Breast epithelium (tissue), 4 donors: ENCODE measurements at regions not wholly inside any gene's neighbourhood (a gene's known extent, or its start where the extent isn't known, plus 50 kb on each side); places are given as distances from the start of the nearest gene placed in this dataset.
"Not testable (repeated sequence)": the region's sequence is repeated elsewhere in the genome, so short reads cannot be mapped to it uniquely, and the experiment has no call there.

ENCODE experiments used
- DNase-seq, 2 donors: peaks; one replicate each; pipeline ENCODE4 v3.0.0-alpha.2; 2019; ENCODE audit warnings: low spot score in 2 of 2
- H3K27ac ChIP-seq, 2 donors: fragments of 200-600 bp; sonication (generic) in 1 of 2; one replicate each; pipeline ENCODE4 v1.5.1; 2016 to 2019; ENCODE audit warnings: mild to moderate bottlenecking in 1 of 2
- H3K27me3 ChIP-seq, 2 donors: fragments of 200-600 bp; sonication (generic) in 1 of 2; one replicate each; pipeline versions ENCODE4 v1.5.1 to v1.6.0; 2017 to 2019; ENCODE audit warnings: control low read depth in 1 of 2, mild to moderate bottlenecking in 1 of 2
- H3K36me3 ChIP-seq: fragments of 200-600 bp; one replicate; pipeline ENCODE4 v1.5.1; 2019
- H3K4me1 ChIP-seq, 2 donors: fragments of 200-600 bp; sonication (generic); one replicate each; pipeline ENCODE4 v1.5.1; 2016 to 2019; ENCODE audit warnings: control low read depth in 1 of 2
- H3K4me3 ChIP-seq, 3 donors: fragments of 200-600 bp; sonication (generic); 1 replicate in 2 of 3; 2 replicates in 1 of 3; pipeline ENCODE4 v1.5.1; 2016 to 2019; ENCODE audit warnings: mild to moderate bottlenecking in 3 of 3, moderate library complexity in 2 of 3
- H3K9me3 ChIP-seq, 2 donors: fragments of 200-600 bp; sonication (generic) in 1 of 2; one replicate each; pipeline ENCODE4 v1.5.1; 2016 to 2019; ENCODE audit warnings: control low read depth in 1 of 2
- CTCF ChIP-seq, 3 donors: fragments of 450-650 bp; IDR thresholded peaks; one replicate each; pipeline ENCODE4 v1.5.1; 2016 to 2017; ENCODE audit warnings: antibody characterized with exemption in 3 of 3, mild to moderate bottlenecking in 3 of 3, moderate library complexity in 3 of 3
- POLR2A ChIP-seq: fragments of 450-650 bp; IDR thresholded peaks from one replicate; pipeline ENCODE4 v1.6.1; 2016; ENCODE audit warnings: antibody characterized with exemption, mild to moderate bottlenecking, moderate library complexity
- POLR2AphosphoS5 ChIP-seq, 3 donors: sonication (generic); formaldehyde crosslinking; IDR thresholded peaks; one replicate each; pipeline ENCODE4 v1.6.1; 2017; ENCODE audit warnings: antibody characterized with exemption in 3 of 3
- intact Hi-C: fragments of 100-400 bp; cut with DNase I; formaldehyde crosslinking; loops from one replicate; pipeline ENCODE4 v1.15.1; 2023; ENCODE audit warnings: low total_unique reads

GRCh38 chr4:124817531-124817930, 105.0 kb upstream of the ANKRD50 start:
- Histone ChIP-seq H3K36me3 (no peaks in the 10 kb centered on the region), H3K4me1 (no peaks in the 10 kb centered on the region), H3K27me3 (no peaks in the 10 kb centered on the region), H3K9me3 (peaks cover 0 to 6% of the 10 kb centered on the region in 2 donors), H3K4me3 (no peak overlapping the region), H3K27ac (no peak overlapping the region)
- TF ChIP-seq POLR2A (no peak), CTCF (IDR thresholded peaks at IDR 0.05) (no peak), POLR2AphosphoS5 (IDR thresholded peaks at IDR 0.05) (no peak)
- intact Hi-C loops = loop anchor here (2.0 kb wide), 1 partner anchor 47 kb away; no protein-coding TSS in a partner anchor
- DNase-seq = no peak

- DNase-seq, H3K4me3 ChIP-seq, intact Hi-C loops, H3K4me1 ChIP-seq, H3K36me3 ChIP-seq, H3K27ac ChIP-seq, H3K27me3 ChIP-seq: not testable (repeated sequence)
- peaks cover 10 to 11% of the 10 kb centered on the region in 2 donors for H3K9me3 ChIP-seq
Measured at GRCh38 chr4:124812203-124812602, 99.7 kb upstream of the ANKRD50 start.

- Histone ChIP-seq H3K36me3 (no peaks in the 10 kb centered on the region), H3K9me3 (peaks cover 10 to 11% of the 10 kb centered on the region in 2 donors)
- intact Hi-C loops = no loop called here
Measured at GRCh38 chr4:124810827-124811226, 98.3 kb upstream of the ANKRD50 start.

GRCh38 chr4:124807421-124807820, 94.9 kb upstream of the ANKRD50 start:
- no peak overlapping the region for H3K4me3 ChIP-seq
- DNase-seq = no peak
- H3K27me3 ChIP-seq = no peaks in the 10 kb centered on the region
- no peaks in the 10 kb centered on the region for H3K4me1 ChIP-seq
- intact Hi-C loops = no loop called here
- H3K36me3 ChIP-seq = no peaks in the 10 kb centered on the region
- no peak for TF ChIP-seq CTCF (IDR thresholded peaks at IDR 0.05)
- no peak for TF ChIP-seq POLR2AphosphoS5 (IDR thresholded peaks at IDR 0.05)
- no peak for TF ChIP-seq POLR2A
- peaks cover 10% of the 10 kb centered on the region in 2 donors for H3K9me3 ChIP-seq
- H3K27ac ChIP-seq = no peak overlapping the region

More at GRCh38 chr4:124810827-124811226, 98.3 kb upstream of the ANKRD50 start:
- no peak overlapping the region for H3K4me3 ChIP-seq
- no peak for DNase-seq
- H3K4me1 ChIP-seq = no peaks in the 10 kb centered on the region
- TF ChIP-seq POLR2AphosphoS5 (IDR thresholded peaks at IDR 0.05) (no peak), CTCF (IDR thresholded peaks at IDR 0.05) (no peak), POLR2A (no peak)
- no peaks in the 10 kb centered on the region for H3K27me3 ChIP-seq
- H3K27ac ChIP-seq = no peak overlapping the region

- Histone ChIP-seq H3K4me1 (no peaks in the 10 kb centered on the region), H3K27me3 (no peaks in the 10 kb centered on the region), H3K36me3 (no peaks in the 10 kb centered on the region), H3K4me3 (no peak overlapping the region), H3K27ac (no peak overlapping the region), H3K9me3 (peaks cover 0 to 1% of the 10 kb centered on the region in 2 donors)
- intact Hi-C loops = no loop called here
- TF ChIP-seq POLR2AphosphoS5 (IDR thresholded peaks at IDR 0.05) = no peak
- no peak for DNase-seq
Measured at GRCh38 chr4:124806403-124806802, 93.9 kb upstream of the ANKRD50 start.

- no peaks in the 10 kb centered on the region for H3K9me3 ChIP-seq
- no peak overlapping the region for H3K4me3 ChIP-seq
- no peaks in the 10 kb centered on the region for H3K4me1 ChIP-seq
- DNase-seq = no peak
- intact Hi-C loops = no loop called here
- H3K27me3 ChIP-seq = no peaks in the 10 kb centered on the region
- no peak overlapping the region for H3K27ac ChIP-seq
- no peaks in the 10 kb centered on the region for H3K36me3 ChIP-seq
- TF ChIP-seq CTCF (IDR thresholded peaks at IDR 0.05) (no peak), POLR2AphosphoS5 (IDR thresholded peaks at IDR 0.05) (no peak), POLR2A (no peak)
Measured at GRCh38 chr4:124804584-124804983, 92.1 kb upstream of the ANKRD50 start.
